SU-DHL-6 (cell line): ENCODE measurements at regions not wholly inside any gene's neighbourhood (a gene's known extent, or its start where the extent isn't known, plus 50 kb on each side); places are given as distances from the start of the nearest gene placed in this dataset.

Experiments used
- H2AFZ ChIP-seq: fragments of 200-600 bp; sonication (generic); 2 replicates; pipeline ENCODE4 v1.6.1; 2014; ENCODE audit warnings: low read depth, mild to moderate bottlenecking, moderate library complexity, mixed read lengths, antibody characterized with exemption, low read length; ENCODE audit not compliant: severe bottlenecking
- H3F3A ChIP-seq: fragments of 200-600 bp; shearing (Covaris generic); 2 replicates; pipeline ENCODE4 v1.6.0; 2016; ENCODE audit warnings: antibody characterized with exemption, mild to moderate bottlenecking; ENCODE audit not compliant: insufficient read depth
- H3K27ac ChIP-seq: fragments of 200-600 bp; sonication (generic); 2 replicates; pipeline ENCODE4 v1.5.1; 2016; ENCODE audit warnings: low read depth, mild to moderate bottlenecking, low read length, moderate library complexity, mixed read lengths
- H3K27me3 ChIP-seq: fragments of 200-600 bp; sonication (generic), shearing (Covaris generic); 2 replicates; pipeline ENCODE4 v1.6.0; 2014; ENCODE audit warnings: mild to moderate bottlenecking, low read length
- H3K36me3 ChIP-seq: fragments of 200-600 bp; sonication (generic); 2 replicates; pipeline ENCODE4 v1.6.1; 2014; ENCODE audit warnings: mild to moderate bottlenecking, low read length, mixed read lengths
- H3K4me2 ChIP-seq: fragments of 300-600, 200-600 bp; shearing (Covaris generic), sonication (generic); 2 replicates; pipeline ENCODE4 v1.6.0; 2014; ENCODE audit warnings: low read length, low read depth, mild to moderate bottlenecking; ENCODE audit not compliant: poor library complexity, severe bottlenecking
- H3K4me3 ChIP-seq: fragments of 200-600 bp; sonication (generic); 2 replicates; pipeline ENCODE4 v1.5.1; 2014; ENCODE audit warnings: antibody characterized with exemption, low read length, mild to moderate bottlenecking, mixed read lengths; ENCODE audit not compliant: insufficient read depth, poor library complexity, severe bottlenecking
- H3K79me2 ChIP-seq: fragments of 200-600 bp; sonication (generic); 2 replicates; pipeline ENCODE4 v1.6.1; 2014; ENCODE audit warnings: mild to moderate bottlenecking, low read length, moderate library complexity; ENCODE audit not compliant: insufficient read depth
- H3K9ac ChIP-seq: fragments of 200-600 bp; sonication (generic); 2 replicates; pipeline ENCODE4 v1.7.0; 2014; ENCODE audit warnings: mild to moderate bottlenecking, low read length
- H3K9me2 ChIP-seq: fragments of 200-600 bp; sonication (generic); replicated peaks from 2 replicates; pipeline ENCODE4 v1.6.1; 2014; ENCODE audit warnings: low read length; ENCODE audit not compliant: insufficient read depth
- H3K9me3 ChIP-seq: fragments of 200-600 bp; sonication (generic); 2 replicates; pipeline ENCODE4 v1.6.1; 2014; ENCODE audit warnings: low read length, mixed read lengths; ENCODE audit not compliant: insufficient read depth
- H4K20me1 ChIP-seq: fragments of 200-600 bp; sonication (generic); 2 replicates; pipeline ENCODE4 v1.6.1; 2014; ENCODE audit warnings: low read depth, mild to moderate bottlenecking, antibody characterized with exemption, low read length, moderate library complexity, mixed read lengths
- CTCF ChIP-seq: fragments of 200-600 bp; sonication (generic); IDR thresholded peaks from one replicate; pipeline ENCODE4 v1.5.1; 2017; ENCODE audit warnings: antibody characterized with exemption, mild to moderate bottlenecking, low read length, moderate library complexity; ENCODE audit not compliant: insufficient read depth, poor library complexity, severe bottlenecking
- EZH2phosphoT487 ChIP-seq: fragments of 200-600 bp; sonication (generic), shearing (Covaris generic); conservative IDR thresholded peaks from 2 replicates; pipeline ENCODE4 v1.6.1; 2018; ENCODE audit warnings: mild to moderate bottlenecking, antibody characterized with exemption, low read length, moderate library complexity, mixed read lengths

DNA sequence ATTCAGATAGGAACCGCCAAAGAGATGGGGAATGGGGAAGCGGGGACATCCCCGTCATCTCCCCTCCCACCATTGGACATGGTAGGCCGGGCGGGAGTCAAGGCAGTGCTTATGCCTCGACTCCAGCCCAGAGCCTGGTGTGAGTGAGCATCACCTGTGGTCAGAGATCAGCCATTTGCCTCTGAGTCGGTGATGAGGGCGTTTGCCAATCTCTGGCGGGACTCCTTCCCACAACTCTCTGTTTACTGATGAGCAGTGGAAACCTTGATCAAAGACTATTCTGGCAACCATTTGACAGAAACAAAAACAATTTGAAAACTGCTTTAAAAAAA is 63.9 kb upstream of the HES1 start:
- Histone ChIP-seq H3K4me3 (no peak overlapping the region), H3K9me2 (no peaks in the 10 kb centered on the region), H3F3A (peaks cover 25% of the 10 kb centered on the region), H2AFZ (no peak overlapping the region), H3K27me3 (no peaks in the 10 kb centered on the region), H4K20me1 (no peaks in the 10 kb centered on the region), H3K9ac (no peak overlapping the region), H3K4me2 (no peak overlapping the region), H3K27ac (no peak overlapping the region), H3K79me2 (no peaks in the 10 kb centered on the region), H3K9me3 (peaks cover 4% of the 10 kb centered on the region; the same call in 1 of the 2 replicates), H3K36me3 (no peaks in the 10 kb centered on the region)
- TF ChIP-seq EZH2phosphoT487 (no peak), CTCF (no peak)

DNA sequence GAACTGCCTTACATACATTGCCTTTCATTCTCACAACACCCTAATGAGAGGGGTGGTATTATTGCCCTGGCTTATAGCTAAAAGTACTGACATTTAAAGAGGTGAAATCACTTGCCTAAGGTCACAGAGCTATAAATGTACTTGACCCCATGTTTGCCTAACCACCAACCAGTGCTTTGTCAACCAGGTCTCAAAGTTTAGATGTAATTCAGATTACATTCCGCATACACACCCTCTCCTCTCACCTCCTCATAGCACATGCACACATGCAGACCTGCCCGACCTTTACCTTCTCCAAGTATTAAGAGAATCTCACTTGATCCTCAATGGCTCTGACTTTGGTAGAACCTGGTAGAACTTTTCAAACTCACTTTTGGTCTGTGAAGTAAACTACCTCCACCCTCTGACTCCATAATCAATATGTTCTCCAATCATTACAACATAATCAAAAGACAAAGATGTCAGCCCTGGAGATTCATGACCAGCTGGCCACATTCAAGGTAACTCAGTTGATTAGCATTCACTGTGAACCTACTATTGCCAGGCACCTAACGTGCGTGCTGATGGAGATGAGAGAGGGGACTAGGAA is 63.2 kb upstream of the HES1 start:
- Histone ChIP-seq H3K27ac (no peak overlapping the region), H3K27me3 (no peaks in the 10 kb centered on the region), H3F3A (peaks cover 25% of the 10 kb centered on the region), H4K20me1 (no peaks in the 10 kb centered on the region), H3K36me3 (no peaks in the 10 kb centered on the region), H3K9ac (no peak overlapping the region), H3K9me2 (no peaks in the 10 kb centered on the region), H2AFZ (no peak overlapping the region), H3K4me2 (no peak overlapping the region), H3K9me3 (no peaks in the 10 kb centered on the region), H3K4me3 (no peak overlapping the region), H3K79me2 (no peaks in the 10 kb centered on the region)
- TF ChIP-seq EZH2phosphoT487 (no peak), CTCF (no peak)

GRCh38 chr3:194073926-194074325 is 62.0 kb upstream of the HES1 start:
- Histone ChIP-seq H3K27me3 (no peaks in the 10 kb centered on the region), H2AFZ (no peak overlapping the region), H3K36me3 (no peaks in the 10 kb centered on the region), H3K9ac (0 out of 2 replicates have a peak overlapping the region, but pooled peaks have one; percentile 12), H3K9me3 (no peaks in the 10 kb centered on the region), H3K9me2 (no peaks in the 10 kb centered on the region), H4K20me1 (no peaks in the 10 kb centered on the region), H3F3A (peaks cover 25% of the 10 kb centered on the region), H3K4me2 (peak overlapping the region; percentile 41), H3K4me3 (no peak overlapping the region), H3K79me2 (no peaks in the 10 kb centered on the region), H3K27ac (peak overlapping the region; percentile 62)
- no peak for TF ChIP-seq CTCF
- TF ChIP-seq EZH2phosphoT487 = no peak
